ENCODE measurements at regions not wholly inside any gene's neighbourhood (a gene's known extent, or its start where the extent isn't known, plus 50 kb on each side); places are given as distances from the start of the nearest gene placed in this dataset.

GRCh38 chr20:60262967-60263603 lies 304.9 kb downstream of the CDH26 start:
- H3K27ac ChIP-seq (ENCODE audit: low read depth, low read length): no peak overlapping the region
- ChIA-PET POLR2A (no interaction called here), CTCF (interaction anchor here (0.7 to 5.3 kb wide), 15 partner anchors 10 to 855 kb away, joined by 3 to 64 read pairs (median 5); no protein-coding TSS in a partner anchor)
- no peaks in the 10 kb centered on the region for H3K9me3 ChIP-seq (ENCODE audit: control insufficient read depth, insufficient read depth, low read length)
- H3K4me3 ChIP-seq (ENCODE audit: low read depth, low read length): no peak overlapping the region
- TF ChIP-seq CTCF (IDR thresholded peaks at IDR 0.05; ENCODE audit: low read depth, low read length): peak; percentile 65
- H3K27me3 ChIP-seq (ENCODE audit: control insufficient read depth, insufficient read depth, low read length): peaks cover 15% of the 10 kb centered on the region
- DNase-seq (ENCODE audit: low read depth, low spot score): no peak

GRCh38 chr20:60263725-60264709 lies 305.8 kb downstream of the CDH26 start:
- H3K27me3 ChIP-seq (ENCODE audit: control insufficient read depth, insufficient read depth, low read length): peaks cover 15% of the 10 kb centered on the region
- CTCF ChIA-PET: interaction anchor here (0.9 to 5.3 kb wide), 7 partner anchors 11 to 272 kb away, joined by 3 to 64 read pairs (median 12); no protein-coding TSS in a partner anchor
- H3K4me3 ChIP-seq (ENCODE audit: low read depth, low read length): no peak overlapping the region
- no peaks in the 10 kb centered on the region for H3K9me3 ChIP-seq (ENCODE audit: control insufficient read depth, insufficient read depth, low read length)
- TF ChIP-seq CTCF (IDR thresholded peaks at IDR 0.05; ENCODE audit: low read depth, low read length): no peak
- DNase-seq (ENCODE audit: low read depth, low spot score): no peak
- POLR2A ChIA-PET: no interaction called here
- no peak overlapping the region for H3K27ac ChIP-seq (ENCODE audit: low read depth, low read length)

- POLR2A ChIA-PET: no interaction called here
Measured at GRCh38 chr20:60266177-60266823, 308.1 kb downstream of the CDH26 start.

GRCh38 chr20:60268491-60268890 lies 310.3 kb downstream of the CDH26 start:
- Histone ChIP-seq H3K27ac (ENCODE audit: low read depth, low read length) (no peak overlapping the region), H3K27me3 (ENCODE audit: control insufficient read depth, insufficient read depth, low read length) (peaks cover 15% of the 10 kb centered on the region), H3K4me3 (ENCODE audit: low read depth, low read length) (no peak overlapping the region), H3K9me3 (ENCODE audit: control insufficient read depth, insufficient read depth, low read length) (no peaks in the 10 kb centered on the region)
- DNase-seq (ENCODE audit: low read depth, low spot score): no peak
- no peak for TF ChIP-seq CTCF (IDR thresholded peaks at IDR 0.05; ENCODE audit: low read depth, low read length)
- ChIA-PET CTCF (interaction anchor here (0.9 kb wide), 1 partner anchor 58 kb away, joined by 3 read pairs; no protein-coding TSS in a partner anchor), POLR2A (interaction anchor here (0.6 kb wide), 1 partner anchor 459 kb away, joined by 3 read pairs; no protein-coding TSS in a partner anchor)

More at GRCh38 chr20:60266177-60266823, 308.1 kb downstream of the CDH26 start:
- no peak for DNase-seq (ENCODE audit: low read depth, low spot score)
- Histone ChIP-seq H3K27ac (ENCODE audit: low read depth, low read length) (no peak overlapping the region), H3K9me3 (ENCODE audit: control insufficient read depth, insufficient read depth, low read length) (no peaks in the 10 kb centered on the region), H3K4me3 (ENCODE audit: low read depth, low read length) (no peak overlapping the region), H3K27me3 (ENCODE audit: control insufficient read depth, insufficient read depth, low read length) (peaks cover 15% of the 10 kb centered on the region)
- TF ChIP-seq CTCF (IDR thresholded peaks at IDR 0.05; ENCODE audit: low read depth, low read length): no peak
- CTCF ChIA-PET: interaction anchor here (1.1 kb wide), 1 partner anchor 55 kb away, joined by 7 read pairs; no protein-coding TSS in a partner anchor

Measured in AG04450 (cell line).